Neural cell (in vitro differentiated cells): ENCODE measurements at regions not wholly inside any gene's neighbourhood (a gene's known extent, or its start where the extent isn't known, plus 50 kb on each side); places are given as distances from the start of the nearest gene placed in this dataset.

ENCODE experiments used
- EZH2 ChIP-seq: fragments of 200-600, 300-800 bp; shearing (Covaris generic), sonication (generic); IDR thresholded peaks from 2 replicates; pipeline ENCODE4 v1.6.1; 2014; ENCODE audit warnings: antibody characterized with exemption, low read length, borderline replicate concordance, mild to moderate bottlenecking; ENCODE audit not compliant: insufficient read depth, poor library complexity, severe bottlenecking
- POLR2AphosphoS5 ChIP-seq: IDR thresholded peaks from 2 replicates; pipeline ENCODE4 v1.6.1; 2012
- SMC3 ChIP-seq: fragments of 450-650 bp; conservative IDR thresholded peaks from 2 replicates; pipeline ENCODE4 v1.6.1; 2014; ENCODE audit warnings: antibody characterized with exemption, mild to moderate bottlenecking, moderate library complexity; ENCODE audit not compliant: poor library complexity
- TAF1 ChIP-seq: IDR thresholded peaks from 2 replicates; pipeline ENCODE4 v1.6.1; 2012; ENCODE audit warnings: low read depth
- TF ChIP-seq, protein P1 (sequence below): IDR thresholded peaks from 2 replicates; pipeline ENCODE4 v1.6.1; 2012; ENCODE audit warnings: borderline replicate concordance
- TF ChIP-seq, protein P2 (sequence below): fragments of 450-650 bp; IDR thresholded peaks from 2 replicates; pipeline ENCODE4 v1.5.1; 2014; ENCODE audit warnings: antibody characterized with exemption, mild to moderate bottlenecking, moderate library complexity; ENCODE audit not compliant: poor library complexity, severe bottlenecking

DNA sequence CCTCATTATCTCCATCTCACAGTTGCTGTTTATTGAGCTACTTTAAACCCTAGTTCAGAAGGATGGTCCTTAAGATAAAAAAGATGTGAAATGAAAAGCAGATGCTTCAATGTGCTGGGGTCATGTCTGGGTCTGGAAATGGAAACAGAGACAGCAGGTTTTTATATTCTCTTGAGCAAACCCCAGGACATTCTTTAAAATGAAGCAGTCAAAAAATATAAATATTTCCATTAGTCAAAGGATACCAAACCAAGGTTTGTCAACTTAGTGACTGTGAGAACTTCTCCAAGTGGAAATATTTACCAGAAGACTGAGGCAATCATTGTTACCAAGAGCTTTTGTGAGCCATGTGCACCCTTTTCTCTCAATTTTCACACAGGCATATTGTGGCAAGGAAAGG, 102.5 kb upstream of the DIO2 start:
- TF ChIP-seq POLR2AphosphoS5 (no peak), EZH2 (no peak), SMC3 (no peak), TAF1 (no peak)
- TF ChIP-seq, protein P1, sequence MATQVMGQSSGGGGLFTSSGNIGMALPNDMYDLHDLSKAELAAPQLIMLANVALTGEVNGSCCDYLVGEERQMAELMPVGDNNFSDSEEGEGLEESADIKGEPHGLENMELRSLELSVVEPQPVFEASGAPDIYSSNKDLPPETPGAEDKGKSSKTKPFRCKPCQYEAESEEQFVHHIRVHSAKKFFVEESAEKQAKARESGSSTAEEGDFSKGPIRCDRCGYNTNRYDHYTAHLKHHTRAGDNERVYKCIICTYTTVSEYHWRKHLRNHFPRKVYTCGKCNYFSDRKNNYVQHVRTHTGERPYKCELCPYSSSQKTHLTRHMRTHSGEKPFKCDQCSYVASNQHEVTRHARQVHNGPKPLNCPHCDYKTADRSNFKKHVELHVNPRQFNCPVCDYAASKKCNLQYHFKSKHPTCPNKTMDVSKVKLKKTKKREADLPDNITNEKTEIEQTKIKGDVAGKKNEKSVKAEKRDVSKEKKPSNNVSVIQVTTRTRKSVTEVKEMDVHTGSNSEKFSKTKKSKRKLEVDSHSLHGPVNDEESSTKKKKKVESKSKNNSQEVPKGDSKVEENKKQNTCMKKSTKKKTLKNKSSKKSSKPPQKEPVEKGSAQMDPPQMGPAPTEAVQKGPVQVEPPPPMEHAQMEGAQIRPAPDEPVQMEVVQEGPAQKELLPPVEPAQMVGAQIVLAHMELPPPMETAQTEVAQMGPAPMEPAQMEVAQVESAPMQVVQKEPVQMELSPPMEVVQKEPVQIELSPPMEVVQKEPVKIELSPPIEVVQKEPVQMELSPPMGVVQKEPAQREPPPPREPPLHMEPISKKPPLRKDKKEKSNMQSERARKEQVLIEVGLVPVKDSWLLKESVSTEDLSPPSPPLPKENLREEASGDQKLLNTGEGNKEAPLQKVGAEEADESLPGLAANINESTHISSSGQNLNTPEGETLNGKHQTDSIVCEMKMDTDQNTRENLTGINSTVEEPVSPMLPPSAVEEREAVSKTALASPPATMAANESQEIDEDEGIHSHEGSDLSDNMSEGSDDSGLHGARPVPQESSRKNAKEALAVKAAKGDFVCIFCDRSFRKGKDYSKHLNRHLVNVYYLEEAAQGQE, result no peak
- TF ChIP-seq, protein P2, sequence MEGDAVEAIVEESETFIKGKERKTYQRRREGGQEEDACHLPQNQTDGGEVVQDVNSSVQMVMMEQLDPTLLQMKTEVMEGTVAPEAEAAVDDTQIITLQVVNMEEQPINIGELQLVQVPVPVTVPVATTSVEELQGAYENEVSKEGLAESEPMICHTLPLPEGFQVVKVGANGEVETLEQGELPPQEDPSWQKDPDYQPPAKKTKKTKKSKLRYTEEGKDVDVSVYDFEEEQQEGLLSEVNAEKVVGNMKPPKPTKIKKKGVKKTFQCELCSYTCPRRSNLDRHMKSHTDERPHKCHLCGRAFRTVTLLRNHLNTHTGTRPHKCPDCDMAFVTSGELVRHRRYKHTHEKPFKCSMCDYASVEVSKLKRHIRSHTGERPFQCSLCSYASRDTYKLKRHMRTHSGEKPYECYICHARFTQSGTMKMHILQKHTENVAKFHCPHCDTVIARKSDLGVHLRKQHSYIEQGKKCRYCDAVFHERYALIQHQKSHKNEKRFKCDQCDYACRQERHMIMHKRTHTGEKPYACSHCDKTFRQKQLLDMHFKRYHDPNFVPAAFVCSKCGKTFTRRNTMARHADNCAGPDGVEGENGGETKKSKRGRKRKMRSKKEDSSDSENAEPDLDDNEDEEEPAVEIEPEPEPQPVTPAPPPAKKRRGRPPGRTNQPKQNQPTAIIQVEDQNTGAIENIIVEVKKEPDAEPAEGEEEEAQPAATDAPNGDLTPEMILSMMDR, result no peak
